GM13976 (cell line): ENCODE measurements at regions not wholly inside any gene's neighbourhood (a gene's known extent, or its start where the extent isn't known, plus 50 kb on each side); places are given as distances from the start of the nearest gene placed in this dataset.

Source experiments
- DNase-seq: peaks from one replicate; pipeline ENCODE4 v3.0.0; 2012; ENCODE audit warnings: low spot score
- CTCF ChIP-seq: IDR thresholded peaks from 2 replicates; pipeline ENCODE4 v1.5.1; 2012; ENCODE audit warnings: borderline replicate concordance, mild to moderate bottlenecking; ENCODE audit not compliant: insufficient read depth; ENCODE audit errors: extremely low read depth, missing control alignments, control extremely low read depth
- in situ Hi-C: fragments of 300-500 bp; cut with MboI; formaldehyde crosslinking; loops from one replicate; pipeline ENCODE4 v1.12.0; 2022; ENCODE audit warnings: low sequenced_read_pairs, mixed read lengths, inconsistent platforms; ENCODE audit not compliant: unreplicated experiment

GRCh38 chr3:89571298-89571697 is 463.9 kb downstream of the EPHA3 start:
- TF ChIP-seq CTCF = no peak

GRCh38 chr3:89571707-89572106 is 464.3 kb downstream of the EPHA3 start:
- in situ Hi-C loops = no loop called here
- no peak for DNase-seq
- no peak for TF ChIP-seq CTCF

More at GRCh38 chr3:89571298-89571697, 463.9 kb downstream of the EPHA3 start:
- in situ Hi-C loops = no loop called here
- DNase-seq = no peak

GRCh38 chr3:89572261-89572660 is 464.8 kb downstream of the EPHA3 start:
- DNase-seq = no peak
- in situ Hi-C loops = no loop called here
- TF ChIP-seq CTCF = no peak

- in situ Hi-C loops = no loop called here
- TF ChIP-seq CTCF = no peak
Measured at GRCh38 chr3:89576417-89576816, 469.0 kb downstream of the EPHA3 start.

GRCh38 chr3:89577637-89578530 is 470.5 kb downstream of the EPHA3 start:
- DNase-seq = no peak
- in situ Hi-C loops = no loop called here
- no peak for TF ChIP-seq CTCF

More at GRCh38 chr3:89576417-89576816, 469.0 kb downstream of the EPHA3 start:
- no peak for DNase-seq

- no peak for TF ChIP-seq CTCF
- no peak for DNase-seq
- in situ Hi-C loops = no loop called here
Measured at GRCh38 chr3:89580859-89581258, 473.4 kb downstream of the EPHA3 start.
